AG04449 (cell line): ENCODE measurements at regions not wholly inside any gene's neighbourhood (a gene's known extent, or its start where the extent isn't known, plus 50 kb on each side); places are given as distances from the start of the nearest gene placed in this dataset.

ENCODE experiments used
- CTCF ChIA-PET: fragments of 350-600 bp; formaldehyde crosslinking; extraction: SDS; loops from one replicate; lab custom pipeline; 2021; ENCODE audit warnings: antibody characterized with exemption; lab: Yijun Ruan, JAX
- POLR2A ChIA-PET: fragments of 400-600, 350-600 bp; formaldehyde crosslinking; extraction: SDS; loops from one replicate; lab custom pipeline; 2020; ENCODE audit warnings: antibody characterized with exemption, inconsistent platforms; lab: Yijun Ruan, JAX
- DNase-seq: peaks from one replicate; pipeline ENCODE4 v3.0.0-alpha.2; 2010; ENCODE audit warnings: low read depth, low spot score
- H3K4me3 ChIP-seq: 2 replicates; pipeline ENCODE4 v1.5.1; 2011; ENCODE audit warnings: low read depth, mild to moderate bottlenecking, control low read depth, low read length
- TF ChIP-seq, protein P1 (sequence below): IDR thresholded peaks from one replicate; pipeline ENCODE4 v1.5.1; 2011; ENCODE audit warnings: mild to moderate bottlenecking, moderate library complexity, low read length, control low read depth, inconsistent platforms; ENCODE audit not compliant: insufficient read depth; ENCODE audit errors: missing control alignments

DNA sequence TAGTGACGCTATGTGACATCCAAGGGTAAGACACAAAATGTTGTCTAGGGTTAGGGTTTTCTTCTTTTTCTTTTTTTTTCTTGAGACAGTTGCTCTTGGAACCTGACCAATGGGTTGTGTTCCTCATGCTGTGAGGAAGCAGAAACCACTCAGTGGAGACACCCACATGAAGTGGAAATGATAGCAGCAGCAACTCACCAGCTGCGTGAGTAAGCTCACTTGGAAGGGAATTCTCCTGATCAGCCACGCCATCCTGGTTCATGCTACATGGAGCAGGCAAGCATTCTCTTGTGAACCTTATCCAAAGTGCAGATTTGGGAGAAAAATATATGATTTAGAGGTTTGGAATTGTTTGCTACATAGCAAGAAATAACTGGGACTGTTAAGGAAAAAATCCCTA, 863.7 kb downstream of the EPHA4 start:
- POLR2A ChIA-PET, result no interaction called here
- TF ChIP-seq, protein P1, sequence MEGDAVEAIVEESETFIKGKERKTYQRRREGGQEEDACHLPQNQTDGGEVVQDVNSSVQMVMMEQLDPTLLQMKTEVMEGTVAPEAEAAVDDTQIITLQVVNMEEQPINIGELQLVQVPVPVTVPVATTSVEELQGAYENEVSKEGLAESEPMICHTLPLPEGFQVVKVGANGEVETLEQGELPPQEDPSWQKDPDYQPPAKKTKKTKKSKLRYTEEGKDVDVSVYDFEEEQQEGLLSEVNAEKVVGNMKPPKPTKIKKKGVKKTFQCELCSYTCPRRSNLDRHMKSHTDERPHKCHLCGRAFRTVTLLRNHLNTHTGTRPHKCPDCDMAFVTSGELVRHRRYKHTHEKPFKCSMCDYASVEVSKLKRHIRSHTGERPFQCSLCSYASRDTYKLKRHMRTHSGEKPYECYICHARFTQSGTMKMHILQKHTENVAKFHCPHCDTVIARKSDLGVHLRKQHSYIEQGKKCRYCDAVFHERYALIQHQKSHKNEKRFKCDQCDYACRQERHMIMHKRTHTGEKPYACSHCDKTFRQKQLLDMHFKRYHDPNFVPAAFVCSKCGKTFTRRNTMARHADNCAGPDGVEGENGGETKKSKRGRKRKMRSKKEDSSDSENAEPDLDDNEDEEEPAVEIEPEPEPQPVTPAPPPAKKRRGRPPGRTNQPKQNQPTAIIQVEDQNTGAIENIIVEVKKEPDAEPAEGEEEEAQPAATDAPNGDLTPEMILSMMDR, result no peak
- CTCF ChIA-PET, result no interaction called here
- no peak for DNase-seq
- no peak overlapping the region for H3K4me3 ChIP-seq

DNA sequence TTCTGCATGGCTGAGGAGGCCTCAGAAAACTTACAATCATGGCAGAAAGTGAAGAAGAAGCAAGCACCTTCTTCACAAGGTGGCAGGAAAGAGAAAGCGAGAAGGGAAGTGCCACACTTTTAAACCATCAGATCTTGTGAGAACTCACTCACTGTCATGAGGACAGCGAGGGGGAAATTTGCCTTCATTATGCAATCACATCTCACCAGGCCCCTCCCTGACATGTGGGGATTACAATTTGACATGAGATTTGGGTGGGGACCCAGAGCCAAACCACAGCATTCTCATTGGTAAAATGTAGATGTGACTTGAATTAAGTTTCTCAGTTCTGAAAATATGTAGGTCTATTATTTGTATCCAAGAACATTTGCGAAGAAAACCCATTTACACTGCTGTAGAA, 854.8 kb downstream of the EPHA4 start:
- POLR2A ChIA-PET, result no interaction called here
- H3K4me3 ChIP-seq, result no peak overlapping the region
- no peak for DNase-seq
- TF ChIP-seq, protein P1, result no peak
- CTCF ChIA-PET, result no interaction called here

DNA sequence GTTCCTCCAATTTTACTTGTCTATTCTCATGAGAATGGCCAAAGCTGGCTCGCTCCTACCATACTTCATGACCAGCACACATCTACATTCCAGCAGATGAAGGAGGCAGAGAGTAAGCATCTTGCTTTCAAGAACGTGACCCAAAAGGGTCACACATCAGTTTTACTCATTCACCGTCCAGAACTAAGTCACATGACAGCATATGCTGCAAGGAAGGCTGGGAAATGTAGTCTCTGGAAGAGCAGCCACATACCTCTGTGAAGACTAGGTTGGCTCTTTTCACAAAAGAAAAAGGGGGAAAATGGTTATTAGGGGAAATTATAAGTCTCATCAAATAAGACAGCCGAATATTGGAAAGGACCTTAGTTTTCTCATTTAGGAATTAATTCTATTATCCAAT, 835.3 kb downstream of the EPHA4 start:
- POLR2A ChIA-PET, result no interaction called here
- DNase-seq, result no peak
- TF ChIP-seq, protein P1, result no peak

DNA sequence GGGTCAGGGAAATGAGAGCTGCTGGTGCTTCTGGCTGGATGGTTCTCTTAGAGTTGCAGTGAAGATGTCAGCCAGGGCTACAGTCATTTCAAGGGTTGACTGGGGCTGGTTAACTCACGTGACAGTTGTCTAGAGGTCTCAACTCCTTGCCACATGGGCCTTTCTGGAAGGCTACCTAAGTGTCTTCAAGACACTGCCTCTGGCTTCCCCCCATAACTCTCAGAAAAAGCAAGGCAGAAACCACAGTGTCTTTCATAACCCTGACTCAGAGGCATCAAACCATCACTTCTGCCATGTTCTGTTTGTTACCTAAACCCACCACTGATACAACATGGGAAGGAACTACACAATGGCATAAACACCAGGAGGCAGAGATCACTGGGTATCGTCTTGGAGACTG, 828.9 kb downstream of the EPHA4 start:
- POLR2A ChIA-PET, result no interaction called here
- TF ChIP-seq, protein P1, result no peak
- no peak overlapping the region for H3K4me3 ChIP-seq
- no peak for DNase-seq
- CTCF ChIA-PET, result no interaction called here

More for the DNA sequence above, 835.3 kb downstream of the EPHA4 start:
- no peak overlapping the region for H3K4me3 ChIP-seq
- CTCF ChIA-PET, result no interaction called here

DNA sequence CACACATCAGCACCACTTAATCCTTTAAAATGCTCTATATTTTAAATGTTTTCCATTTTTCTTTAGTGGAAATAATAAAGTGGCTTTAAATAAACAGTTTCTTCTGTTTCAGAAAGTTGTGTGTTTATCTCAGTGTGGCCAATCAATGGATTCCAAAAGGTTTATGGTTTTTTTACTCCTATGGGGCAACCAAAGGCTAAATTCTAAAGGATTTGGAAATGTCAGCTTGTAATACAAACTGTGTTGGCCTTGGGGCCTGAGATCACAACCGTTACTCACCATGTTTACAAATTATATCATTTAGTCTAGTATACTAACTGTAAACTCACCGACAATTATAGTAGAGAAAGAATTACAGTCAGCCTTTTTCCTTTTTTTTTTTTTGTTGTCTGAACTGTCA, 827.2 kb downstream of the EPHA4 start:
- ChIA-PET CTCF (no interaction called here), POLR2A (no interaction called here)
- DNase-seq, result no peak
- TF ChIP-seq, protein P1, result no peak
- no peak overlapping the region for H3K4me3 ChIP-seq

DNA sequence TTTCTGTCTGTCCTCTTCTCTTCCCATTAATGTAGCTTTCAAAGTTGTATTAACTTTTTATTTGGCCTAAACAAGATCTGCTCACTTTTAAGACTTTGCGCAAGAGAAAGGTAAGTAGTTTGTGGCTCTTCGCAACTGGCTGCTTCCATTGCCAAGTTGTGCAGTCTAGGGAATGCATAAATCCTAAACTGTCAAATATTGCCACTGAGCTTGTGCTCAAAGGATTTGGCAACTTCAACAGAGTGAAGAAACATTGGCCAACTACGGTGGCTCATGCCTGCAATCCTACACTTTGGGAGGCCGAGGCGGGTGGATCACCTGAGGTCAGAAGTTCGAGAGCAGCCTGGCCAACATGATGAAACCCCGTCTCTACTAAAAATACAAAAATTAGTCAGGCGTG, 826.4 kb downstream of the EPHA4 start:
- POLR2A ChIA-PET, result no interaction called here
- no peak for DNase-seq
- CTCF ChIA-PET, result no interaction called here
- TF ChIP-seq, protein P1, result no peak
- no peak overlapping the region for H3K4me3 ChIP-seq

DNA sequence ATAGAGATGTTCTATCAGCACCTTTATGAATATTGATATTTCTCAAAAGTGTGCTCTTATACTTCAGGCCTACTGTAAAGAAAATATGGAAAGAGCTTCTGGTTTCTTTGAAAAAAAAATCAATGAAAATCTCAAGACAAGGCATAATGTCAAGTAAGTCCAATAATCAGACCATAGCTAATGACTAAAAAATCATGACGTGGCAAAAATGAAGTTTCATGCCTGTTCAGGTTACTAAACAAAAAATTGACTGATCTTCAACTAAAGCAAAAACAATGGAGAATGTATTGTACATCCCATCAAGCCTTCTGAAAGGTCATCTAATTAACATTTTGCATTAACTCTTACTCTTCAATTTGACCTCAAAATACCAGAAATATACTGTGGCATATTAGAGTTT, 824.4 kb downstream of the EPHA4 start:
- ChIA-PET CTCF (no interaction called here), POLR2A (no interaction called here)
- TF ChIP-seq, protein P1, result no peak
- no peak for DNase-seq
- no peak overlapping the region for H3K4me3 ChIP-seq
